Activated CD8-positive, alpha-beta T cell treated with anti-CD3 and anti-CD28 coated beads for 36 hours (primary cell): ENCODE measurements at regions not wholly inside any gene's neighbourhood (a gene's known extent, or its start where the extent isn't known, plus 50 kb on each side); places are given as distances from the start of the nearest gene placed in this dataset.

ENCODE experiments used
- ATAC-seq: fragments of 200-7000 bp; cut with Tn5 transposase; one replicate; pipeline ENCODE4 v1.10.0; 2021; ENCODE audit warnings: mild to moderate bottlenecking, moderate library complexity
- CTCF ChIA-PET: fragments of 350-600 bp; sonication (Branson Sonifier 250); formaldehyde crosslinking; loops from one replicate; lab custom pipeline; 2021; ENCODE audit warnings: antibody characterized with exemption; lab: Charles Lee
- POLR2A ChIA-PET: fragments of 350-600 bp; sonication (Branson Sonifier 250); formaldehyde crosslinking; loops from one replicate; lab custom pipeline; 2021; ENCODE audit warnings: antibody characterized with exemption; lab: Charles Lee
- DNase-seq: peaks from one replicate; pipeline ENCODE4 v3.0.0-alpha.2; 2020
- H3K27ac Mint-ChIP-seq: one replicate; pipeline ENCODE4 v1.8.0; 2021; ENCODE audit warnings: mild to moderate bottlenecking, mixed read lengths
- H3K27me3 Mint-ChIP-seq: one replicate; pipeline ENCODE4 v1.8.0; 2021; ENCODE audit warnings: mixed read lengths
- H3K36me3 Mint-ChIP-seq: one replicate; pipeline ENCODE4 v1.8.0; 2021; ENCODE audit warnings: low read depth, mixed read lengths
- H3K4me1 Mint-ChIP-seq: one replicate; pipeline ENCODE4 v1.8.0; 2021; ENCODE audit warnings: low read depth, mixed read lengths
- H3K4me3 Mint-ChIP-seq: one replicate; pipeline ENCODE4 v1.8.0; 2021; ENCODE audit warnings: mild to moderate bottlenecking, moderate library complexity, mixed read lengths
- H3K9me3 Mint-ChIP-seq: one replicate; pipeline ENCODE4 v1.8.0; 2021; ENCODE audit warnings: mixed read lengths
- CTCF ChIP-seq: fragments of 200-600 bp; IDR thresholded peaks from one replicate; pipeline ENCODE4 v1.8.0; 2022; ENCODE audit warnings: antibody characterized with exemption, mild to moderate bottlenecking
- intact Hi-C: fragments of 100-400 bp; cut with micrococcal nuclease; formaldehyde crosslinking; loops from one replicate; pipeline ENCODE4 v1.10.0; 2022

- H3K36me3 Mint-ChIP-seq = peaks cover 23% of the 10 kb centered on the region
- intact Hi-C loops = loop anchor here (2.0 kb wide), 1 partner anchor 121 kb away; no protein-coding TSS in a partner anchor
- peaks cover 14% of the 10 kb centered on the region for H3K27me3 Mint-ChIP-seq
- no peak for TF ChIP-seq CTCF
- peaks cover 25% of the 10 kb centered on the region for H3K9me3 Mint-ChIP-seq
- ChIA-PET CTCF (interaction anchor here (1.3 to 3.4 kb wide), 6 partner anchors 8 to 243 kb away, joined by 3 to 19 read pairs (median 13); no protein-coding TSS in a partner anchor), POLR2A (interaction anchor here (0.6 to 2.8 kb wide), 10 partner anchors 13 to 384 kb away, joined by 3 to 16 read pairs (median 4); partner anchors contain the start of gene RBPJ)
- peak; percentile 83 for DNase-seq
- peaks cover 70% of the 10 kb centered on the region for H3K4me1 Mint-ChIP-seq
- peak overlapping the region; percentile 86 for H3K27ac Mint-ChIP-seq
- H3K4me3 Mint-ChIP-seq = peak overlapping the region; percentile 40
- peak; percentile 55 for ATAC-seq
Observed at GRCh38 chr4:26076000-26076587, 162.1 kb downstream of the SMIM20 start.

GRCh38 chr4:26076896-26077295 lies 162.9 kb downstream of the SMIM20 start:
- ChIA-PET CTCF (interaction anchor here (3.0 to 3.4 kb wide), 2 partner anchors 13 to 242 kb away, joined by 16 to 19 read pairs; no protein-coding TSS in a partner anchor), POLR2A (interaction anchor here (0.6 to 2.8 kb wide), 9 partner anchors 12 to 383 kb away, joined by 3 to 16 read pairs (median 5); partner anchors contain the start of gene RBPJ)
- DNase-seq (no peak), ATAC-seq (no peak)
- H3K27ac Mint-ChIP-seq = peak overlapping the region; percentile 86
- peaks cover 25% of the 10 kb centered on the region for H3K9me3 Mint-ChIP-seq
- peaks cover 14% of the 10 kb centered on the region for H3K27me3 Mint-ChIP-seq
- no peak overlapping the region for H3K4me3 Mint-ChIP-seq
- intact Hi-C loops = no loop called here
- peaks cover 23% of the 10 kb centered on the region for H3K36me3 Mint-ChIP-seq
- H3K4me1 Mint-ChIP-seq = peaks cover 74% of the 10 kb centered on the region
- TF ChIP-seq CTCF = no peak

- POLR2A ChIA-PET = interaction anchor here (1.3 kb wide), 1 partner anchor 119 kb away, joined by 3 read pairs; no protein-coding TSS in a partner anchor
- intact Hi-C loops = no loop called here
- Mint-ChIP-seq H3K27ac (peak overlapping the region; percentile 67), H3K4me3 (no peak overlapping the region), H3K36me3 (peaks cover 23% of the 10 kb centered on the region), H3K9me3 (peaks cover 25% of the 10 kb centered on the region), H3K27me3 (peaks cover 14% of the 10 kb centered on the region), H3K4me1 (peaks cover 78% of the 10 kb centered on the region)
- DNase-seq = no peak
- no peak for ATAC-seq
- TF ChIP-seq CTCF = no peak
- CTCF ChIA-PET = interaction anchor here (3.4 kb wide), 1 partner anchor 242 kb away, joined by 19 read pairs; no protein-coding TSS in a partner anchor
Observed at GRCh38 chr4:26077756-26078155, 163.7 kb downstream of the SMIM20 start.

- TF ChIP-seq CTCF = no peak
- Mint-ChIP-seq H3K27ac (peak overlapping the region; percentile 78), H3K4me1 (peaks cover 75% of the 10 kb centered on the region), H3K9me3 (peaks cover 20% of the 10 kb centered on the region), H3K36me3 (peaks cover 20% of the 10 kb centered on the region), H3K27me3 (peaks cover 25% of the 10 kb centered on the region), H3K4me3 (no peak overlapping the region)
- intact Hi-C loops = loop anchor here (5.0 kb wide), 1 partner anchor 51 kb away; no protein-coding TSS in a partner anchor
- ChIA-PET CTCF (no interaction called here), POLR2A (no interaction called here)
- ATAC-seq (peak; percentile 21), DNase-seq (peak; percentile 20)
Observed at GRCh38 chr4:26080870-26081628, 167.0 kb downstream of the SMIM20 start.
